HG02973 (cell line): ENCODE measurements at regions not wholly inside any gene's neighbourhood (a gene's known extent, or its start where the extent isn't known, plus 50 kb on each side); places are given as distances from the start of the nearest gene placed in this dataset.

Experiments used
- ATAC-seq: cut with Tn5 transposase; IDR thresholded peaks from one replicate; pipeline ENCODE4 v1.9.1; 2021; ENCODE audit warnings: moderate library complexity; ENCODE audit not compliant: unreplicated experiment

DNA sequence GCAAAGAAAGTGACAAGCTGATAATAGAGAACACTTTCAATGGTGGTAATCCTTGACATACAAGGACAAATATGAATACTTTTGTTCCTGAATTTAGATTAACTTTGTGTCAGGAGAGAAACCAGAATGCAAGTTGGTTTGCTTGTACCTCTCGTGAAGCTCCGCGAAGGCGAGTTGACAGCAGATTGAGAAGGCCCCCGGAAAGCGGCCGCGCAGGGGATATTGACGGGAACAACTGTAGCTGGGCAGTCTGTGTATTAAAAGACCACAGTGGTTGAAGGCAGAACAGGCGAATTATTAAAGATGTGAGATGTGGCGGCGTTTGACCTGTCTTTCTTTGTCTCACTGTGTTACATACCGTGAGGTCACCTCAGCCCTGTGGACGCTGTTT, 175.8 kb upstream of the RALGAPA2 start:
- no peak for ATAC-seq

DNA sequence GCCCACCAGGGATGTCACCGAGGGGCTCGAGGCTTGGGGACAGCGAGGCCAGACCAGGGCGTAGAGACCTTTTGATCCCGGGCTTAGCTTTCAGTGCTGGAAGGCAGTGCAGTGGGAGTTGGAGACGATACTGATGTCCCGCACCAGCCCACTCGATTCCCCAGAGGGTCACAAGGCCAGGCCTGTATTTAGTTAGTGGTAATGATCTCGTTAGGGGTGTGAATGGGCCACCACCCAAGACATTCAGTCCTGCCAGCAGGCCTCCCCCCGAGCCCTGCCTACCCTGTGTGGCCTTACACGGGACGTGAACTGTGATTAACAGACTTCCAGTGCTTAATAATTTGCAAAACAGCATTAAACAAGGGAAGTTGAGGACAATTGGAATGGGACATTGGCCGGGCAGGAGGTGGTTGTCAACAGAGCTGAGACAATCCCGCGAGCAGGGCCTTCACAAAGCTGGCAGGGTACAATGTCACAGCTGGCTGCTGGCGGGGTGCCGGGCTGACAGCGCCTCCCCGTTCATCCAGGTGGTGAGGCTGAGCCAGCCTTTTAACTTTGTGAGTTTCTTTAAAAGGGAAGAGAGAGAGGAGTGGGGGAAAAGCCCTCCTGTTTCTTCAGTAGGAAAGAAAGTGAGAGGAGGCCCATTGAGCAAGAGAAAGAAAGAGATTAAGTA, 175.3 kb upstream of the RALGAPA2 start:
- ATAC-seq = no peak

DNA sequence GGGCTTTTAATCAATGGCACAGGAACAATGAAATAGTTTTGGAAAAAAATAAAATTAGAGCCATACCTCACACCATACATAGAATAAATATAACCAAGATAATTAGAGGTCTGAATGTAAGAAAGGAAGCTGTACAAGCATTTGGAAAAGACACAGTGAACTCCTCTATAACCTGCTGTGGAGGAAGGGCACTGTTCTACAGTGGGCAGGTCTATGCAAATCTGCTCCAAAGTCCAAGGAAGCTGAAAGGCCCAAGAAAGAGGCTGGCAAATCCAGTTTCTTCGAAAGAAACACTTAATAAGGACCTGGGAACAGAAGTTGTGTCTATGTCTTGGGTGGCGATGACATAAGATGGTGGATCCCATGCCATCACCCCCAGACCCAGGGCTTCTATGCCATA, 169.4 kb upstream of the RALGAPA2 start:
- no peak for ATAC-seq

DNA sequence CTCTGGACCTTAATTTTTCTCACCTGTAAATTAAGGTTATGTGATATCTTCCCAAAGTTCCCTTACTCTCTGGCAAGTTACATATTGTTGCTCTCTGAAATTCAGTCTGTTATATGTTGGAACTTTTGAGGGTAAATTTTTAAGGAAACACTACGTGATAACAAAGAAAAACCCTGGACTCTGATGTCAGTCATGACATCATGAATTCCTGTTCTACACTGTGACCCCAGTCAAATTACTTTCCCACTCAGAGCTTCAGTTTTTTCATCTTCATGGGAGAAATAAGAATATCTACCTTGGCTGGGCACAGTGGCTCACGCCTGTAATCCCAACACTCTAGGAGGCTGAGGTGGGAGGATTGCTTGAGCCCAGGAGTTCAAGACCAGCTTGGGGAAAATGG, 164.6 kb upstream of the RALGAPA2 start:
- no peak for ATAC-seq

DNA sequence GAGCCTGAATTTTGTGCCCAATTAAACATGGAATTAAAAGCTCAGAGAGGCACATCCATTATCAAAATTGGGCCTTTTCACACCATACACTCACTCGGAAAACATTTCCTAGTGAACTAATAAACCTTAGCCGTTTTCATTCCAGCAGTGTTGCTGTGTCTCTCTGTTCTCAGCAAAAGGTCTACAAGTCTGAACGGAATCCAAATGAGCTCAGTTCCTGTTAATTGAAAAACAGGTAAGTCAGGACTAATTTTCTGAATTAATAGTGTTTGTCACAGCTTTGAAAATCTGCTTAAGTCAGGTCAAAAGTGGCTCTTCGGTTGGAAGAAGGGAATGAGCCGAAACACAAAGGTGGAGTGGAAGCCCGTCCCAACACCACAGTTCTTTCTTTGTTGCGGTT, 163.3 kb upstream of the RALGAPA2 start:
- no peak for ATAC-seq

DNA sequence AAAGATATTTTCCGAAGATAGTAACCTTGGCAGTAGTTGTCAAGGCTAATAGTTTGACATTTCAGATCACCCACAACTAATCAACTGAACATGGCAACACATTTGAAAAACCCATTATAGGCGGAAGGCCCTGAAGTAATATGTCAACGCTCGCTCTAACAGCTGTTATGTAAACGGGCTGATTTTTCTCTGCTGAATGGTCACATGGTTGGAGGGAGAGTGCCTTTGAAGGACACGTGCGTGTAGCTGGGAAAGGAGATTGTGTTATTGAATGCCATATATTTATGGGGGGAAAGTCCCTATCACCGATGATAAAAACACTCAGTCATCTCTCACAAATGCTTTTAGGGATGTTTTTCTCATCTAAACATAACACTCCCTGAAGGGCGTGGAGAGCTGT, 160.0 kb upstream of the RALGAPA2 start:
- ATAC-seq = no peak

DNA sequence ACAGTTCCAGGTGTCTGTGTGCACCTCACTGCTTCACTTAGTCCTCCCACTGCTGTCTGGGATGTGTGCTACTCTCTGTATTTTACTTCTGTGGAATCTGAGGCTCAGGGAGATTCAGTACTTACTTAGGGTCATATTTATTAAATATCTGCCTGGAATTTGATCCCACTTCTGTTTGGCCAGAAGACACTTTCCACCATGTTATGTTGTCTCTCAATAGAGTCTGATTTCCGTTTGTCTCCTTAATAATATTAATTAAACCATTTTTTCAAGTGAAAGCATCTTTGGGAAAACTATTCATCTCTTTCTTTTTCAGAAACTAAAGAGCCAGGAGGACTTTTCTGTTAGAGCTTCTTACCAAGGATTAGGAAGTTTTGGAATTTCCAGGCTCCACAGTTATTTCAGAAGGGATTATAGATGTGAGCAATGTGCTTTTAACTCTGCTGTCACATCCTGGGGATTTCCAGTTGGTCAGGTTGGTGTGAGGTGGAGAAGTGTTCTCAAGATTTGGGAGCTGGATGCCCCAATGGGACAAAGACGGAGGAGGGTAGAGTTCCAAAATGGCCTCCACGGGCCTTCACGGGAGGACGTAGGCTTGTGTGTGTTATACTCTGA, 156.8 kb upstream of the RALGAPA2 start:
- ATAC-seq = no peak

DNA sequence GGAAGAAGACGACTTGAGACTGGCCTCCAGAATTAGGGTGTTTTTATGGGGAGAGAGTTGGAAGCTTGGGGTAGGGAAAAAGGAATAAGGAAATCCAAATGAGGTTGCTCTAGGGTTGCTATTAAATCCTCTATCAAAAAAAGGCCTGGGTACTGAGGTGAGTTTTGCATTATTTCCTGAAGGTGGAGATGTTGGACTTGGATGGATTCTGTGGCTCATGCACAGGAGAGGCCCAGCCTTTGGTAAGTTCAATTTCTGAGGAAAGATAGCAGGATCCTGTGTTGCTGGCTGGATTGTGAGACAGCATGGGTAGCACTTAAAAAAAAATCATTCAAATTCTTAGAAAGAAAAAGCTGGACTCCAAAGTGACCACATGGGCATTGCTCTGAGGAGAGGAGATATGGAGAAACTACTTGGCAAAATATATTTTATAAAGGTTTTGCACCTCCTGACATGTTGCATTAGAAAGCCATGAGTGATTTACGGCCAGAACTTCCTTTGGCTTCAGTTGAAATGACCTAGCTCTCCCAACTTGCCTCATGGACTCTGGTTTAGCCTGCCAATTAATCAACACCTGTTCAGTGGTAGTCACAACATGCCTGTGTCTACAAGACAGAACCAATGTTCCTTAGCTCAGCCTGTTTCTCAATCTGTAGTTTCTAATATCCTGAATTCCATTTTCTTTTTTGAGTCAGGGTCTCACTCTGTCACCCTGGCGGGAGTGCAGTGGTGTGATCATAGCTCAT, 152.1 kb upstream of the RALGAPA2 start:
- ATAC-seq = no peak

DNA sequence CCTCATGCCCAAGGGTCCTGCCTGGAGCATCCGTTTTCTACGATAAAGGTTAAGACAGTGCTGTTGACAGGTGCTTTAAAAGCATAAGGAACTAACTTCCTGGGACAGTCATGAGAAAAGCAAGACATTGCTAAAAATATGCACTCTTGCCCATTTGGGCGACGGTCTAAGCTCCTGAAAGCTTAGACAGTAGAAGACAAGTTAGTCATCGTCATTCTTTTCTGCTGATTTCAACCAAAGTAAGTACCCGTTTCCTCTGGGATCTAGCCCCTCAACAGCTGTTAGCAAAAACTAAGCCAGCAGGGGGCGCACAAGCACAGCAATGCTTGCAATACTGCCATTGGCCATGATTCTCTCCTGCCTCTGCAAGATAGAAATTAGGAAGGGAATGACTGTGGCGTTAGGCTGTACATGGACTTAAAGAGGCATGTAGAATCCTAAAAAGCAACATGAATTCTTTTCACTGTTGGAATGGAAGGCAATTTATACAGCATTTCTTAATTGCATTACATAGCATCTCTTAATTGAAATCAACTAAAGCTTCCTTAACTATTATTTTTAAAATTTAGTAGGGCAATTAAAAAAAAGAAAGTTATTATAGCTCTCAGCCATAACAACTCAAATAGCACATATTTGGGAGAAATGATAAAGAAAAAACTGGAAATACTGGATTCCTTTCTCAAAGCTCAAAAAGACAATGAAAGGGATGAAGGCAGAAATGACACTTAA, 147.8 kb upstream of the RALGAPA2 start:
- ATAC-seq = peak; percentile 85

DNA sequence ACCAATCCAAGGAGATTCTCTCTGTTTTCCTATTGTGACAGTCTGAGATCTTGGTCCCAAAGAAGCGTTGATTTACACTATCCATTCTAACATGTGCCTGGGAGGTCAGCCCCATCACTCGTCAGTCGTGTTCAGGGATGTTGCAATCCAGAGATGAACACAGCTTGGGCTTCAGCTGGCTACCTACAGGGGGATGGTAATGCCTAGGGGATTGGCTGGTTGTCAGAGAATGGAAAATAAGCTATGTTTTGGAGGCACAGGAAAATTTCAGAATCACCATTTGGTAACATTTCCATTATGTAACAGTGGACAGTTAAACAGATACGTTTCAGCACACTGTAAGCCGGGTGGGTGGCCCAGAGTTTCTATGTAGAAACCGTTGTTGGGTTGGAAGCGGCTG, 147.1 kb upstream of the RALGAPA2 start:
- ATAC-seq = no peak

DNA sequence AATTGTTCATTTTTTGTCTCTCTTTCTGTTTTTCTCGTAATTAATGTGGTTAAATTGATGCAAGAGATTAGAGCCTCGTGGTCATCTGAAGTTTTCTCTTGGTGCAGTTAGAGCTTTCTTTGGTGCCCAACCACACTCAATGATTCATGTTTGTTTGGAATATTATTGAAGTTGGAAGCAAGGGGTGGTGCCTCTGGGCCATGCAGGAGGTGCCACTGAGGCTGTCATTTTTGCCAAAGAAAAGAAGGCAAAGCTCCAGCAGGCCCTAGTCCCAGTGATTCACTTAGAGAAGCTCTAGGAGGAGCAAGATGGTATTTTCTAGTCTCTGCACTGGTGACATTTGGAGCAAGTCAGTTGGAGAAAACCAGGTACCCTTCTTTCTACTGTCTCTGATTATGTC, 144.5 kb upstream of the RALGAPA2 start:
- no peak for ATAC-seq

DNA sequence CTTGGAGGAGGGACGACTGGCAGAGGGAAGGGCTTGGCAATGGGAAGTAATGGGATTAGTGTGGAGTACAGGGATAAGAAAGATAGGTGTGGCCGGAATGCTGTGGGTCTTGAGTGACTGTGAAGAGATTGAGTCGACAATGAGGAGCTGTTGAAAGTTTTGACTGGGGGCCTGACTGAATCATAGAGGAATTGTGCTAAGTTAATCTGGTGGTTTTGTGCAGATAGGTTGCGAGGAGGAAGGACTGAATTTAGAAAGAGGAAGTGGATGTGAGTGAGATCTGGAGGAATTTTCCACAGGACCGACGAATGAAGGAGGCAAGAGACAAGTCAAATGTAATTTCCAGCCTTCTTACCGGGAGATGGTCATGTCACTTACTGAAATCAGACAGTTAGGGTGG, 143.9 kb upstream of the RALGAPA2 start:
- ATAC-seq = no peak

DNA sequence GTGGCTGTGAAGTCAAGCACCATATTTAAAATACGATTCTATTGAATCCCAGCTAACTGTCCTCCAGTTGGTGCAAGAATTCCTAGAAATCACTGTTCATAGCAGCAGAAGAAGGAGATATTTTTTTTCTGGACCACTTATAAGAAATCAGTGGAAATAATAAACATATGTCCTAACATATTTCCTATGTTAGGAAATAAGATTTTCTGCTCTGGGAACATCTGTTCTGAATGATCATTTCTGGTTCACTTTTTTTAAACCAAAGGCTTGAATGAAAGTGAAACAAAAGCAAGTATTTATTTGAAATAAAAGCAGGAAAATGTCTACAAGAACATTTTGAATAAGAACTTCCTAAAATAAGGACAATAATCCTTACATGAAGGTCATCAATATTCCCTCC, 138.9 kb upstream of the RALGAPA2 start:
- ATAC-seq = no peak

DNA sequence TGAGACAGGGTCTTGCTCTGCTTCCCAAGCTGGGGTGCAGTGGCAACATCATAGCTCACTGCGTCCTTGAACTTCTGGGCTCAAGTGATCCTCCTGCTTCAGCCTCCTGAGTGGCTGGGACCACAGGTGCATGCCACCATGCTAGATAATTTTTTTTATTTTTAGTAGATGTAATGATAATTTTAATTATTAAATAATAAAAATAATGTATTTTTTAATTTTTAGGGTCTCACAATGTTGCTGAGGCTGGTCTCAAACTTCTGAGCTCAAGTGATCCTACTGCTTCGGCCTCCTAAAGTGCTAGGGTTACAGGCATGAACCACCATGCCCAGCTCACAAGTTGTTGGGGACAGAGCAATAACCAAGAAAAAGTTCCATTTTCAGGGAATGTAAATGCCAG, 138.0 kb upstream of the RALGAPA2 start:
- ATAC-seq = no peak

DNA sequence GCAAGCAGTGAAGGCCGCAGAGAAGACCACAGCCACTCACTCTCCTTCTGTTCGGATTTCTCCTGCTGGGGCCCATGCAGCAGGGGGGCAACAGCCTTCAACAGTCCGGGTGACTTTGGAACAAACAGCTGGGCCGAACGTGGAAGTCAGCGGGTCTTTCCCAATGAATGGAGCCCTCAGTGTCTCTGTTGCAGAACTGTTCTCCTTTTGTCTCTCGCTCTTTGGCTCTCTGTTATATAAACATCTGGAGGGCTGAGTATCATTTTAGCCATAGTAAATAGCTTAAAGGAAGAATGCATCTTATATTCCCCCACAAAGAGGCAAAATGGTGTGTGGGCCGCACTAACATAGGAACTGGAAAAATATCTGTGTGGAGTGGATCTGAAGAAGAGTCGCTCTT, 136.7 kb upstream of the RALGAPA2 start:
- ATAC-seq = no peak

DNA sequence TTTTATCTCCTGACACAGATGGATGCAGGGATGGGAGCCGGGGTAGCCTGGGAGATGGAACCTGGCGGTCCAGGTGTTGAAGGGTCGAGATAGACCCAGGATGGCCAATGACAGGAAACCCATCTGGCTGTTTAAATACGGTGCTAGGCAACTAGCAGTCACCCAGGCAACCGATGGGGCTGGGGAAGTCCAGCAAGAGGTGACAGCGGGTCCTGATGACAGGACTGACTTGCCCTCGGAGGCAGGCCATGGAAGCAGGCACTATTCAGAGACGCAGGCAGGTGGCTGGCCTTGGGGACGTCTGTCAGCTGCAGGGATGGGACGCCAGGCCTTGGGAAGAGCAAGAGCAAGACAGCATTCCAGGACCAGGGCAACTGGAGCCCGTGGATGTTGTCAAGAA, 135.4 kb upstream of the RALGAPA2 start:
- no peak for ATAC-seq

DNA sequence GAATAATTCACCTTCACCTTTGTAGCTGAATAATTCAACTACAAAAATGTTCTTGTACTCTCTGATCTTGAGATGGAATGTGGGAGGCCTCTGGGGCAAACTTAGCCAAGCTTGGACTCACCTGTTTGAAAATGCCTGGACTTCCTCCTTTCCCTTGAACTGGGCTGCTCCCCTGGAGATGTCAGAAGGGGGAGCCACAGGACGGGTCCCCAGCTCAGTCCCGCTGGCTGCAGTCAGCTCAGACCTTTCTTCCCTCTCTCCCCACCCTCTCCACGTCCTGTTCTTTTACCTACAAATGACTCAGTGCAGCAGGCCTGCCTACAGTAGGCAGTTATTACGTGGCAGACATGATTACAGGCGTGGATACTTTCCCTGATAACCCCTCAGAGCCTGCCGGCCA, 131.5 kb upstream of the RALGAPA2 start:
- ATAC-seq = no peak

DNA sequence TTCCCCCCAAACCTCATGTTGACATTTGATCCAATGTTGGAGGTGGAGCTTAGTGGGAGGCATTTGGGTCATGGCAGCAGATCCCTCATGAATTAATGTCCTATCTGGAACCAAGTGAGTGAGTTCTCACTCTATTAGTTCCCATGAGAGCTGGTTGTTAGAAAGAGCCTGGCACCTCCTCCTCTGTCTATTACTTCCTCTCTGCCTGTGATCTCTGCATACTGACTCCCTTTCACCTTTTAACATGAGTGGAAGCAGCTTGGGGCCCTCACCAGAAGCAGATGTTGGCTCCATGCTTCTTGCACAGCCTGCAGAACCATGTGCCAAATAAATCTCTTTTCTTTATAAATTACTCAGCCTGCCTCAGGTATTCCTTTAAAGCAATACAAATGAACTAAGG, 127.3 kb upstream of the RALGAPA2 start:
- no peak for ATAC-seq

DNA sequence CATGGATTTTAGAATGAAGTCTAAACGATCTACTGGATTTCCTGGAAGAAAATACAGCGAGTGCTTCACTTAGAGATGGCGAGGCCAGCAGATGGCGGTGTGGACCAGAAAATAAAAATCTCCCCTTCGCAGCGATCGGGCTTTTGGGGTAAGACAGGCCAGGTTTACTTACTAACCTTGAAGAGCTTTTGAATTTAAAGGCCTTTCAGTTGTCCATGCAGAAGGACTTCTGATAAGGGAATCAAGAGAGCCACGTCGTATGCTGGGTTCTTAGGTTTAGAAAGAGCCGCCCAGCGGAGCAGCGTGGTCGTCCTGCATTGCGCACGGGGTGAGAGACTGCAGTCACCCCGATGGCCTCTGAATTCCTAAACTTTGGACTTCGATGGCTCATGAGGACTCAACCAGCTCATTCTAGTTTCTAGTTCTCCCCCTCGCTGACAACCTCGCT, 125.2 kb upstream of the RALGAPA2 start:
- no peak for ATAC-seq

DNA sequence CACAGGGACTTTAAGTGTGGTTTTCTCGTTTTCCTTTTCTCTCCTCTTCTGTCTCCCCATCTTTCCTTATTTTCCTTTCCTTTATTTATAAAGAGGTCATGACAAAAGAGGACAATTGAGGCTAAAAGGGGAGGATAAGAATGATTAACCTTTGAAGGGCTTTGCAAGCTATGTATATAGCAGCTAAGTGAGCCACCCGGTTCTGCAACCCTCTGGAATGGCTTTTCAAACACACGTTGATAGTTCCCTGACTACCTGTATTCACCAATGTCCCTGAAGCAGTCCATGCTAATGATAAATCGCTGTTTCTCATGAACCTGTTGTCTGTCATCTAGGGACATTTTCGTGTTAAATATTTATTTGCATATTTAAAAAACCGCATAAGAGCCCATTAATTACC, 124.4 kb upstream of the RALGAPA2 start:
- ATAC-seq = no peak

DNA sequence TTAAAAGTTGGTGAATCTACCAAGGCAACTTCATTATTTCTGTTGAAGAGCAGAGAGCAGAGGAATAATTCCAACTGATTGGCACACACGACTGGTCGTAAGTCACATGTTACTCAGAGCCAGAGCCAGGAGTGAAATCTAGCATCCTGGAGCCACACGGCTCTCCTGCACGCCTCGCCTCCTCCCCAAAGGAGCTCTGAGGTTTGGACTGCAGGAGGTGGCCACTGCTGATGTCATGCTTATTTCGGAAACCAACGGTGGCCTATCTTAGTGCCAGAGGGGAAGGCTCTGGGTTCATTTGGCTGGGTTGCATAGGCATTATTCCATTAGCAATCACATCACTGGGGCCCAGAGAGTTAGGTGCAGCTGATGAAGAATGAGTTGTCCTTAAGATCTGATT, 123.5 kb upstream of the RALGAPA2 start:
- no peak for ATAC-seq

DNA sequence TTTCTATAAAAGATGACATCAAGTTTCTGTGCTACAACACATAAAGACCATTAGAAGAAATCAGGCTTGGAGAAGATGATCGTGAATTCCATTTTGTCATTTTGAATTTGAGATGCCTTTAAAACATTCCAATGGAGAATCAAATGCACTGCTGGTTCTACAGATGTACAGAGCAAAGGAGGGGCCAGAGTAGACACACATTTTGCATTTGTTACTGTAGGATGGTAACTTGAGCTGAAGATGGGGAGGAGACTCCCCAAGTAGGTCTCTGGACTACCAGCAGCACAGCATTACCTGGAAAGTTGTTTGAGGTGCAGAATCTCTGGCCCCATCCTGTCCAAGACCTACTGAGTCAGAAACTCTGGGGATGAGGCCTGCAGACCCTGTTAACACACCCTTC, 121.6 kb upstream of the RALGAPA2 start:
- ATAC-seq = no peak
